ENCODE measurements at regions not wholly inside any gene's neighbourhood (a gene's known extent, or its start where the extent isn't known, plus 50 kb on each side); places are given as distances from the start of the nearest gene placed in this dataset.

GRCh38 chr12:98465505-98465904 lies 49.9 kb upstream of the TMPO start:
- no peak for TF ChIP-seq EZH2 (IDR thresholded peaks at IDR 0.05; ENCODE audit: borderline replicate concordance, insufficient read depth, low read length, poor library complexity, severe bottlenecking)
- TF ChIP-seq CTCF (IDR thresholded peaks at IDR 0.05; ENCODE audit: poor library complexity, severe bottlenecking), result no peak
- no peak for TF ChIP-seq EP300 (conservative IDR thresholded peaks at IDR 0.05; ENCODE audit: poor library complexity, severe bottlenecking)
- TF ChIP-seq, protein P1, sequence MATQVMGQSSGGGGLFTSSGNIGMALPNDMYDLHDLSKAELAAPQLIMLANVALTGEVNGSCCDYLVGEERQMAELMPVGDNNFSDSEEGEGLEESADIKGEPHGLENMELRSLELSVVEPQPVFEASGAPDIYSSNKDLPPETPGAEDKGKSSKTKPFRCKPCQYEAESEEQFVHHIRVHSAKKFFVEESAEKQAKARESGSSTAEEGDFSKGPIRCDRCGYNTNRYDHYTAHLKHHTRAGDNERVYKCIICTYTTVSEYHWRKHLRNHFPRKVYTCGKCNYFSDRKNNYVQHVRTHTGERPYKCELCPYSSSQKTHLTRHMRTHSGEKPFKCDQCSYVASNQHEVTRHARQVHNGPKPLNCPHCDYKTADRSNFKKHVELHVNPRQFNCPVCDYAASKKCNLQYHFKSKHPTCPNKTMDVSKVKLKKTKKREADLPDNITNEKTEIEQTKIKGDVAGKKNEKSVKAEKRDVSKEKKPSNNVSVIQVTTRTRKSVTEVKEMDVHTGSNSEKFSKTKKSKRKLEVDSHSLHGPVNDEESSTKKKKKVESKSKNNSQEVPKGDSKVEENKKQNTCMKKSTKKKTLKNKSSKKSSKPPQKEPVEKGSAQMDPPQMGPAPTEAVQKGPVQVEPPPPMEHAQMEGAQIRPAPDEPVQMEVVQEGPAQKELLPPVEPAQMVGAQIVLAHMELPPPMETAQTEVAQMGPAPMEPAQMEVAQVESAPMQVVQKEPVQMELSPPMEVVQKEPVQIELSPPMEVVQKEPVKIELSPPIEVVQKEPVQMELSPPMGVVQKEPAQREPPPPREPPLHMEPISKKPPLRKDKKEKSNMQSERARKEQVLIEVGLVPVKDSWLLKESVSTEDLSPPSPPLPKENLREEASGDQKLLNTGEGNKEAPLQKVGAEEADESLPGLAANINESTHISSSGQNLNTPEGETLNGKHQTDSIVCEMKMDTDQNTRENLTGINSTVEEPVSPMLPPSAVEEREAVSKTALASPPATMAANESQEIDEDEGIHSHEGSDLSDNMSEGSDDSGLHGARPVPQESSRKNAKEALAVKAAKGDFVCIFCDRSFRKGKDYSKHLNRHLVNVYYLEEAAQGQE (IDR thresholded peaks at IDR 0.05; ENCODE audit: borderline replicate concordance), result no peak
- TF ChIP-seq POLR2AphosphoS5 (IDR thresholded peaks at IDR 0.05), result no peak
- TF ChIP-seq TAF1 (IDR thresholded peaks at IDR 0.05; ENCODE audit: low read depth), result no peak
- no peak for TF ChIP-seq MXI1 (conservative IDR thresholded peaks at IDR 0.05; ENCODE audit: poor library complexity, severe bottlenecking)

Data from neural cell (in vitro differentiated cells).